PC-3 (cell line): ENCODE measurements at regions not wholly inside any gene's neighbourhood (a gene's known extent, or its start where the extent isn't known, plus 50 kb on each side); places are given as distances from the start of the nearest gene placed in this dataset.

Experiments used
- ATAC-seq: fragments of 200-7000 bp; cut with Tn5 transposase; 2 replicates; pipeline ENCODE4 v1.9.1; 2020; ENCODE audit warnings: mild to moderate bottlenecking, moderate library complexity
- BruUV-seq: library from RNA; stranded (reverse); fragments of 400-500 nt; replicated peaks from 2 replicates; lab custom pipeline; 2021; lab: Mats Ljungman, UMichigan
- CTCF ChIA-PET: fragments of 300-600 bp; sonication (Branson Sonifier 250); formaldehyde crosslinking; loops from one replicate; lab custom pipeline; 2022; ENCODE audit warnings: antibody characterized with exemption; lab: Charles Lee
- POLR2A ChIA-PET: fragments of 300-600 bp; sonication (Branson Sonifier 250); formaldehyde crosslinking; loops from one replicate; lab custom pipeline; 2022; ENCODE audit warnings: antibody characterized with exemption; ENCODE audit not compliant: unreplicated experiment; lab: Charles Lee
- DNase-seq: peaks from one replicate; pipeline ENCODE4 v3.0.0-alpha.2; 2015
- H2AFZ ChIP-seq: fragments of 300-600 bp; sonication (generic); 2 replicates; pipeline ENCODE4 v1.6.0; 2016; ENCODE audit warnings: antibody characterized with exemption, low read length
- H3F3A ChIP-seq: fragments of 300-600 bp; sonication (generic); one replicate; pipeline ENCODE4 v1.6.0; 2017; ENCODE audit warnings: antibody characterized with exemption, low read length, control low read depth, mild to moderate bottlenecking; ENCODE audit not compliant: unreplicated experiment
- H3K27ac ChIP-seq: fragments of 300-600 bp; sonication (generic); 2 replicates; pipeline ENCODE4 v1.5.1; 2016; ENCODE audit warnings: mild to moderate bottlenecking, low read length
- H3K27me3 ChIP-seq: fragments of 300-600 bp; sonication (generic); 2 replicates; pipeline ENCODE4 v1.6.1; 2016; ENCODE audit warnings: low read length, mixed read lengths
- H3K36me3 ChIP-seq: fragments of 300-600 bp; sonication (generic); 2 replicates; pipeline ENCODE4 v1.6.1; 2016; ENCODE audit warnings: low read depth, mixed run types, low read length, mixed read lengths
- H3K4me1 ChIP-seq: fragments of 300-600 bp; sonication (generic); 2 replicates; pipeline ENCODE4 v1.5.1; 2016; ENCODE audit warnings: low read length; ENCODE audit not compliant: insufficient read depth
- H3K4me2 ChIP-seq: fragments of 300-600 bp; sonication (generic); 2 replicates; pipeline ENCODE4 v1.6.0; 2016; ENCODE audit warnings: low read length
- H3K4me3 ChIP-seq: fragments of 300-600 bp; sonication (generic); 2 replicates; pipeline ENCODE4 v1.5.1; 2016; ENCODE audit warnings: mild to moderate bottlenecking, low read length, mixed read lengths
- H3K79me2 ChIP-seq: fragments of 300-600 bp; sonication (generic); 2 replicates; pipeline ENCODE4 v1.6.1; 2017; ENCODE audit warnings: low read length, mixed read lengths
- H3K9ac ChIP-seq: fragments of 300-600 bp; sonication (generic); 2 replicates; pipeline ENCODE4 v1.6.0; 2016; ENCODE audit warnings: mild to moderate bottlenecking, low read length
- H3K9me2 ChIP-seq: fragments of 300-600 bp; sonication (generic); replicated peaks from 2 replicates; pipeline ENCODE4 v1.6.1; 2016; ENCODE audit warnings: mixed run types, low read length, mixed read lengths
- H3K9me3 ChIP-seq: fragments of 300-600 bp; sonication (generic); 2 replicates; pipeline ENCODE4 v1.6.1; 2016; ENCODE audit warnings: low read length, mixed read lengths
- H4K20me1 ChIP-seq: fragments of 300-600 bp; sonication (generic); 2 replicates; pipeline ENCODE4 v1.6.1; 2016; ENCODE audit warnings: low read length, mixed read lengths
- EZH2 ChIP-seq: fragments of 300-600 bp; sonication (generic); IDR thresholded peaks from one replicate; pipeline ENCODE4 v1.6.1; 2017; ENCODE audit warnings: antibody characterized with exemption, mild to moderate bottlenecking, low read length; ENCODE audit not compliant: unreplicated experiment
- EZH2phosphoT487 ChIP-seq: fragments of 300-600 bp; sonication (generic); IDR thresholded peaks from 2 replicates; pipeline ENCODE4 v1.6.1; 2018; ENCODE audit warnings: mild to moderate bottlenecking, antibody characterized with exemption, low read length, borderline replicate concordance
- intact Hi-C: fragments of 100-400 bp; cut with micrococcal nuclease; formaldehyde crosslinking; loops from 2 replicates; pipeline ENCODE4 v1.9.0; 2023
- TF ChIP-seq, protein P1 (sequence below): fragments of 300-600 bp; sonication (generic); conservative IDR thresholded peaks from 2 replicates; pipeline ENCODE4 v1.5.1; 2017; ENCODE audit warnings: antibody characterized with exemption, low read depth, mild to moderate bottlenecking, low read length

DNA sequence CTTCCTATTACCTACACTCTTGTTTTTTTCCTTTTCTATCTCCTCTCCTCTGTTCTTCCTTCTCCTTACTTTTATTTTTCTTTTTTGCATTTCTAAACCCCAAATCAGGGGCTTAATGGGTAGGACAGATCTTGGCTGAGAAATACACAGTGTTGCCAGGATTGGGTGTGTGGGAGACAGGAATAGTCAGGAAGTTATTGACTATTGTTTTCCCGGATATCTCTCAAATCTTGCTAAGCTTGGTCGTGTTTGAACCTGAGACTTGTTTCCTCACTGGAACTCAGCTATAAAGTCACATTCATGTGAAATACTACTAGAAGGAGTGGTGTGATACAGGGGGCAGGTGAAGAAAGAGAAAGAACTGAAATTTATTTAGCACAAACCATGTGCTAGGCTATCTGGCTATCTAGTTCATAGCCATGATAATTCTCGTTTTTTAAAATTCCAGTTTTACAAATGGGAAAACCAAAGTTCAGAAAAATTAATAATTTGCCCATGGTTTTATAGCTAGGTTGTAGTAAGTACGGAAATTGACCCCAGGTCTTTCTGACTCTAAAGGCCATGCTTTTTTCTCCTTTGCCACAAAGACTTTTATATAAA, 343.2 kb upstream of the UMPS start:
- no TSS peak for BruUV-seq
- H4K20me1 ChIP-seq = no peaks in the 10 kb centered on the region
- H3K4me2 ChIP-seq = no peak overlapping the region
- no peaks in the 10 kb centered on the region for H3K27me3 ChIP-seq
- DNase-seq (no peak), ATAC-seq (no peak)
- no peak for TF ChIP-seq EZH2
- TF ChIP-seq, protein P1, sequence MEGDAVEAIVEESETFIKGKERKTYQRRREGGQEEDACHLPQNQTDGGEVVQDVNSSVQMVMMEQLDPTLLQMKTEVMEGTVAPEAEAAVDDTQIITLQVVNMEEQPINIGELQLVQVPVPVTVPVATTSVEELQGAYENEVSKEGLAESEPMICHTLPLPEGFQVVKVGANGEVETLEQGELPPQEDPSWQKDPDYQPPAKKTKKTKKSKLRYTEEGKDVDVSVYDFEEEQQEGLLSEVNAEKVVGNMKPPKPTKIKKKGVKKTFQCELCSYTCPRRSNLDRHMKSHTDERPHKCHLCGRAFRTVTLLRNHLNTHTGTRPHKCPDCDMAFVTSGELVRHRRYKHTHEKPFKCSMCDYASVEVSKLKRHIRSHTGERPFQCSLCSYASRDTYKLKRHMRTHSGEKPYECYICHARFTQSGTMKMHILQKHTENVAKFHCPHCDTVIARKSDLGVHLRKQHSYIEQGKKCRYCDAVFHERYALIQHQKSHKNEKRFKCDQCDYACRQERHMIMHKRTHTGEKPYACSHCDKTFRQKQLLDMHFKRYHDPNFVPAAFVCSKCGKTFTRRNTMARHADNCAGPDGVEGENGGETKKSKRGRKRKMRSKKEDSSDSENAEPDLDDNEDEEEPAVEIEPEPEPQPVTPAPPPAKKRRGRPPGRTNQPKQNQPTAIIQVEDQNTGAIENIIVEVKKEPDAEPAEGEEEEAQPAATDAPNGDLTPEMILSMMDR = no peak
- TF ChIP-seq EZH2phosphoT487 = no peak
- peaks cover 18% of the 10 kb centered on the region for H3K4me1 ChIP-seq
- H2AFZ ChIP-seq = no peak overlapping the region
- H3K9me2 ChIP-seq = no peaks in the 10 kb centered on the region
- no peak overlapping the region for H3K4me3 ChIP-seq
- ChIA-PET CTCF (no interaction called here), POLR2A (no interaction called here)
- H3K9ac ChIP-seq = no peak overlapping the region
- H3K79me2 ChIP-seq = no peaks in the 10 kb centered on the region
- H3K36me3 ChIP-seq = no peaks in the 10 kb centered on the region
- no peaks in the 10 kb centered on the region for H3K9me3 ChIP-seq
- H3K27ac ChIP-seq = no peak overlapping the region
- intact Hi-C loops = no loop called here
- H3F3A ChIP-seq = peaks cover under 1% of the 10 kb centered on the region

DNA sequence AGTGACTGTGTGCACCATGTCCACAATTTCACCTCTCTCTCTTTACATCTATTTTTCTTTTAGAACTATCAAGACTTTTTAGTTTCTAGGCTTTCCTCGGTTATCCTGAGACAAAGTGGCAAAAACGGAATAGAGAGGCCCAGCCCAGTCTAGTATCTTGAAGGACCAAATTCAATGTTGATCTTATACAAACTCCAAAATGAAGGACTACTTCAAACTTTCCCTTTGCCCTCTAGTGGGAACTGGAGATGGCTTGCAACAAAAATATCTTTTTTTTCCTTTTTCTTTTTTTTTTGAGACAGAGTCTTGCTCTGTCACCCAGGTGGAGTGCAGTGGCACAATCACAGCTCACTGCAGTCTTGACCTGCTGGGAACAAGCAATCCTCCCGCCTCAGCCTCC, 338.5 kb upstream of the UMPS start:
- Histone ChIP-seq H3K27me3 (no peaks in the 10 kb centered on the region), H3K4me1 (no peaks in the 10 kb centered on the region)
- intact Hi-C loops = no loop called here

DNA sequence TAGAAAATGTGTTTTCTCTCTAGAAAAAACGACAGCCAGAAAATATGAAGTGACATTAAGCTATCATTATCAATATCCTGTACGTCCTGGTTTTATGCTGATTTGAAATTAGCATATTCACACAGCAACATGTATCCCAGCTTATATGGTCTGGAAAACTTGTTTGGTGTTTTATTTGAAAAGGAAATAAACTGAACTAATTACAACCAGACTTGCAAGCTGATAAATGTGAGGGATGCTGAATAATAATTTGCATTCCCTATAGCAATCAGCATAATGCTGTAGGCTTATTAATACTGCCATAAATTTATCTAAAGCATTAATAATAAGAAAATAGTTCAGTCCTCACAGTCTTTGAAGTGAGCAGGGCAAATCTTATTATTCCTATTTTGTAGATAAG, 336.9 kb upstream of the UMPS start:
- intact Hi-C loops = no loop called here
- Histone ChIP-seq H3K4me2 (no peak overlapping the region), H3K9me2 (no peaks in the 10 kb centered on the region), H3K27ac (no peak overlapping the region), H3K79me2 (no peaks in the 10 kb centered on the region), H2AFZ (no peak overlapping the region), H3F3A (no peaks in the 10 kb centered on the region), H3K4me1 (no peaks in the 10 kb centered on the region), H3K27me3 (no peaks in the 10 kb centered on the region), H3K9me3 (no peaks in the 10 kb centered on the region), H3K36me3 (no peaks in the 10 kb centered on the region), H3K9ac (no peak overlapping the region), H4K20me1 (no peaks in the 10 kb centered on the region), H3K4me3 (no peak overlapping the region)
- CTCF ChIA-PET = no interaction called here
- ATAC-seq (no peak), DNase-seq (no peak)
- POLR2A ChIA-PET = no interaction called here
- BruUV-seq = no TSS peak
- TF ChIP-seq, protein P1 = no peak
- TF ChIP-seq EZH2phosphoT487 (no peak), EZH2 (no peak)

More for the DNA sequence above, 338.5 kb upstream of the UMPS start:
- Histone ChIP-seq H3K9me2 (no peaks in the 10 kb centered on the region), H2AFZ (no peak overlapping the region), H3K4me3 (no peak overlapping the region), H3K9ac (no peak overlapping the region), H3K9me3 (no peaks in the 10 kb centered on the region), H3F3A (no peaks in the 10 kb centered on the region), H3K79me2 (no peaks in the 10 kb centered on the region), H3K27ac (no peak overlapping the region), H3K36me3 (no peaks in the 10 kb centered on the region), H3K4me2 (no peak overlapping the region), H4K20me1 (no peaks in the 10 kb centered on the region)
- no peak for ATAC-seq
- ChIA-PET CTCF (no interaction called here), POLR2A (no interaction called here)
- BruUV-seq = no TSS peak
- no peak for TF ChIP-seq EZH2
- no peak for TF ChIP-seq EZH2phosphoT487
- TF ChIP-seq, protein P1 = peak; percentile 50
- DNase-seq = no peak
